Bronchial epithelial cell (primary cell): ENCODE measurements at regions not wholly inside any gene's neighbourhood (a gene's known extent, or its start where the extent isn't known, plus 50 kb on each side); places are given as distances from the start of the nearest gene placed in this dataset.

Experiments
- DNase-seq: peaks from one replicate; pipeline ENCODE4 v3.0.0-alpha.2; 2010; ENCODE audit warnings: low read depth
- FAIRE-seq: peaks from 2 replicates; lab custom pipeline; 2011; peaks lifted over from hg19 to GRCh38; lab: Jason Lieb, UNC
- H3K27me3 ChIP-seq: 2 replicates; pipeline ENCODE4 v1.5.1; 2011; ENCODE audit warnings: low read length; ENCODE audit not compliant: control insufficient read depth, insufficient read depth
- H3K36me3 ChIP-seq: 2 replicates; pipeline ENCODE4 v1.5.1; 2011; ENCODE audit warnings: low read length; ENCODE audit not compliant: control insufficient read depth, insufficient read depth
- H3K4me3 ChIP-seq: 2 replicates; pipeline ENCODE4 v1.5.1; 2011; ENCODE audit warnings: mild to moderate bottlenecking, low read depth, low read length, control low read depth
- TF ChIP-seq, protein P1 (sequence below): IDR thresholded peaks from 2 replicates; pipeline ENCODE4 v1.5.1; 2011; ENCODE audit warnings: mild to moderate bottlenecking, moderate library complexity, low read length, control low read depth, inconsistent platforms; ENCODE audit not compliant: insufficient read depth, severe bottlenecking

DNA sequence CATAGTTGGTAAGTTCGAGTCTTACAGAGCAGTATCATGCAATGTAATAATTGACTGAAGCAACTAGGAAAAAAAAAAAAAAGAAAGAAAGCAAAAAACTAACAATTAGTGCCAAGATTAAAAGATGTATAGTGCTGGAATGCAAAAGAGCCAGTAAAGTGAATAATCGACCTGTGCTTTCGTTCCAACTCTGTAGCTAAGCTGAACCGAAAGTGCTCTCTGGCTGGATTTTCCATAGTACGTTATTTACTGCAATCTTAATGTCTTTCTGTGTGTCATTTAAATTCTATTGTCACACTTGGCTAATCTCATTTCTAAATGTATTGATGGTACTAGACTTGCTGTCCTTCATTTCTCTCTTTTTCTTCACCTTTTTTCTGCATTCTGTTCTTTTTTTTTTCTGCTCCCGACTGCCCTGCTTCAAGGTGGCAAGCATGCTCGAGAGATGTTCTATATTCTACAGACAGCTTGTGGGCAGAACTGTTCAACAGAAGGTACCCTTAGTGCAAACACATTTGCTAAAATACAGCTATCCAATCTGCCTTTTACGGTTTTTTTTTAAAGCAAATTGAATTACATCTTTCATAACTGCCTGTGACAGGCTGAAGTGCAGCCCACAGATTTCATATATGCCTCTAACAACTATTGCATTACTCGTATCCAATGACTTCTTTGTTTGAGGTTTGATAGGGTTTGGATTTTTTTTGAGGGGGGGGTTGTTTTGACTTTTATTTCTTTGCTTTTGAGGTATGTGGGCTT, 204.2 kb upstream of the MTNR1B start:
- TF ChIP-seq, protein P1, sequence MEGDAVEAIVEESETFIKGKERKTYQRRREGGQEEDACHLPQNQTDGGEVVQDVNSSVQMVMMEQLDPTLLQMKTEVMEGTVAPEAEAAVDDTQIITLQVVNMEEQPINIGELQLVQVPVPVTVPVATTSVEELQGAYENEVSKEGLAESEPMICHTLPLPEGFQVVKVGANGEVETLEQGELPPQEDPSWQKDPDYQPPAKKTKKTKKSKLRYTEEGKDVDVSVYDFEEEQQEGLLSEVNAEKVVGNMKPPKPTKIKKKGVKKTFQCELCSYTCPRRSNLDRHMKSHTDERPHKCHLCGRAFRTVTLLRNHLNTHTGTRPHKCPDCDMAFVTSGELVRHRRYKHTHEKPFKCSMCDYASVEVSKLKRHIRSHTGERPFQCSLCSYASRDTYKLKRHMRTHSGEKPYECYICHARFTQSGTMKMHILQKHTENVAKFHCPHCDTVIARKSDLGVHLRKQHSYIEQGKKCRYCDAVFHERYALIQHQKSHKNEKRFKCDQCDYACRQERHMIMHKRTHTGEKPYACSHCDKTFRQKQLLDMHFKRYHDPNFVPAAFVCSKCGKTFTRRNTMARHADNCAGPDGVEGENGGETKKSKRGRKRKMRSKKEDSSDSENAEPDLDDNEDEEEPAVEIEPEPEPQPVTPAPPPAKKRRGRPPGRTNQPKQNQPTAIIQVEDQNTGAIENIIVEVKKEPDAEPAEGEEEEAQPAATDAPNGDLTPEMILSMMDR, result no peak
- Histone ChIP-seq H3K36me3 (no peaks in the 10 kb centered on the region), H3K27me3 (no peaks in the 10 kb centered on the region), H3K4me3 (no peak overlapping the region)
- FAIRE-seq (no peak), DNase-seq (no peak)

DNA sequence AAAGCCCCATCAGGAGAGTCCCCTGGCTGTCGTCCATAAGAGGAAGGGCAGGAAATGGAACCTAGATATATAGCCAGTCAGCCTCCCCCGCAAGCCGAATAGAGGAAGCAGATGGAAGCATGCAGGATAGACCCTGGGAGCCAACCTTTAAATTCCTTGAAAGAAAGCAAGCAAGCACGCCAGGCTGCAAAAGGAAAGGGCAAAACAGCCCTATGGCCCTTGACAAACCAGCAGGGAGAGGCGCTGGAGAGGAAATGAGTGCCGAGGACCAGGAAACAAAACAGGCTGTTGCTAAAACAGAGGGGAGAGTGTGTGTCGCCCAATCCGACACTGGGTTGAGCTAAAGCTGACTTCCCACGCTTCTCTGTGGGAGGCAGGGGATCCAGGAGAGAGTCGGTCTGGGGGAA, 203.5 kb upstream of the MTNR1B start:
- Histone ChIP-seq H3K36me3 (no peaks in the 10 kb centered on the region), H3K4me3 (no peak overlapping the region), H3K27me3 (no peaks in the 10 kb centered on the region)
- DNase-seq (no peak), FAIRE-seq (no peak)
- TF ChIP-seq, protein P1, result no peak

DNA sequence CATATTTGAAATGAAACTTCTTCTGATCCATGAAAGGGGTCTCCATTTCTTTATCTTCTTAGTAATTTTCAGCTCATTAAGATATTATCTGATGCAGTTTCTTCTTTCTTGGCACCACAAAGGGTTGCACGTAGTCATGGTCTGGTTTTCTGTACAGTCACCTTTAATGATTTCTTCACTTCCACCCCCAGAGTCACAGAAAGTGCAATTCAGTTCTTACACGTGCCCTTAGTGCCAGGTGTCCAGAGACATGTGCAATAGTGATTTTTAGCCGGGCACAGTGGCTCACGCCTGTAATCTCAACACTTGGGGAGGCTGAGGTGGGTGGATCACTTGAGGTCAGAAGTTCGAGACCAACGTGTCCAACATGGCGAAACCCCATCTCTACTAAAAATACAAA, 202.8 kb upstream of the MTNR1B start:
- DNase-seq (no peak), FAIRE-seq (no peak)
- TF ChIP-seq, protein P1, result no peak
- Histone ChIP-seq H3K4me3 (no peak overlapping the region), H3K27me3 (no peaks in the 10 kb centered on the region), H3K36me3 (no peaks in the 10 kb centered on the region)

DNA sequence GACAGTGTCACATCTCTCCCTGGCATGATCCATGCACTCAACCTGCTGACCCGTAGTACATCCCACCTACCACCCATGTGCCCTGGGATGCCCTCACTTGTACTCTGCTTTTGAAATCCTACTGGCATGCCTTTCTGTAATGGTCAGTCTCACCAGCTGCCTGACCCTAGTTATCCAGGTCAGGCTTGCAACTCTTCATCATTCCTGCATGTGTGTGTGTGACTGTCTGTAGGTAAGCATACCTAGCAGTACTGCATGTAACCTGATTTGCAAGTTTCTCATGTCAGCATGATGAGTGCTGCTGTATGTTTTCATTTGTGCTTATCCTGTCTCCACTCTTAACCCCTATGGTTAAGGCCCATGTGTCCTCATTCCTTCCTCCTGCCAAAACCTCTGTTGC, 202.0 kb upstream of the MTNR1B start:
- TF ChIP-seq, protein P1, result no peak
- H3K27me3 ChIP-seq, result no peaks in the 10 kb centered on the region
- DNase-seq (no peak), FAIRE-seq (peak; percentile 98)
- no peak overlapping the region for H3K4me3 ChIP-seq
- no peaks in the 10 kb centered on the region for H3K36me3 ChIP-seq

DNA sequence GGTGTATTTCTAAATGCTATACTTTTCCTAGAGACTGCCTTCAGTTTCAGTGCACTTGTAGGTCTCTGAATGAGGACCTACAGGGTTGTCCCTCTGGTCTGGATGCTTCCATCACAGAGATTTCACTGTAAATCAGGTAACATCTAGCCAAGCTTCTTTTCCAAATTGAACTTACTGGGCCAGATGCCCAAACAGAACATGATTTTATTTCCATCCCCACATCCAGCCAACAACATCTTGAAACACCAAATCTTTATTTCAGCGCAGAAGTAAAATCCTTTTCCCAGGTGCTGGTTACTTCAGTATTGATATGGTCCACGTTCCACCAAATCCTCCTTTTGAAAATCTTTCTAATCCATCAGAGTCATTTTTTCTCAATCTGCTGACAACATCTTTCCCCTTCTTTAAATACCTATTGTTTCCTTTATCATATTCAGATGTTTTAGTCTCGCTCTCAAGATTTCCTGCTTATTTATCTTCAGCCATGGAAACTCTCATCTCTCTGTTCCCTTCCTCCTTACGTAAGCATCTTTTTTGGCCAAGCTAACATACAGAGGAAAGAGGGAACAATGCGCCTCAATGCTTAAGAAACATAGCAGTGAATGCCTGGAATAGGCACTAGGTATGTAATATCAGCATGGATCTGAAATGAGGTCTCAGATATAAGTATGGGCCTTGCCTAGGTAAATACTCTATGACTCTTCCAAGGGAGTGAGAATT, 201.2 kb upstream of the MTNR1B start:
- no peak for FAIRE-seq
- no peaks in the 10 kb centered on the region for H3K36me3 ChIP-seq
- no peaks in the 10 kb centered on the region for H3K27me3 ChIP-seq
- no peak overlapping the region for H3K4me3 ChIP-seq
- DNase-seq, result no peak
- TF ChIP-seq, protein P1, result no peak
